WI38 (cell line): ENCODE measurements at regions not wholly inside any gene's neighbourhood (a gene's known extent, or its start where the extent isn't known, plus 50 kb on each side); places are given as distances from the start of the nearest gene placed in this dataset.

Source experiments
- H3K4me3 ChIP-seq: 2 replicates; pipeline ENCODE4 v1.5.1; 2011; ENCODE audit warnings: low read depth, mild to moderate bottlenecking, control low read depth, low read length
- TF ChIP-seq, protein P1 (sequence below): IDR thresholded peaks from 2 replicates; pipeline ENCODE4 v1.5.1; 2012; ENCODE audit warnings: low read depth, mild to moderate bottlenecking, control low read depth, low read length

DNA sequence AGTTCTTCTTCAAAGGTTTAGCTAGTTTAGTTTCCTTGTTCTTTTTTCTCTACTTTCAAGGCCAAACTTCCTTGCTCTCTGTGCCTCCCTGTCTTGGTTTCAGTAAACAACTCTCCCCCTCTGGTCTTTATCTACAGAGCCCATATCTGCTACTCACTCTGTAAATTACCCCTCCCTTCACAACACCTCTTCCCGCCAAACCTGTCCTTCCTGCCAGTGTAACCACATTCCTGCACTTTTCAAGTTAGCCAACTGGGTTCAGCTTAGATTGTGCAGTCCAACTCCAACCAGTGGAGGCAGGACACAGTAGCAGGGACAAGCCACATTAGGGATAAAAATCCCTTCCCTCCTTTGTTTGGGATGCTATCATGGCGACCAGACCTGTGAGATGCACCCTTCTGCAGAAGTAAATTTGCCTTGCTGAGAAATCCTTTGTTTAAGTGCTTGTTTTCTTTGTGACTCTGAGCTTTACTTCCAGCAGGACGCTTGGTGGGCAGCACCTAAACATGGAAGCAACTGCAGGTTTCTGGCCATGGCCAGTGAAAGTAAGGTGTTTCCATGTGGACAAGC lies 706.0 kb downstream of the KCNJ3 start:
- H3K4me3 ChIP-seq, result no peak overlapping the region
- TF ChIP-seq, protein P1, sequence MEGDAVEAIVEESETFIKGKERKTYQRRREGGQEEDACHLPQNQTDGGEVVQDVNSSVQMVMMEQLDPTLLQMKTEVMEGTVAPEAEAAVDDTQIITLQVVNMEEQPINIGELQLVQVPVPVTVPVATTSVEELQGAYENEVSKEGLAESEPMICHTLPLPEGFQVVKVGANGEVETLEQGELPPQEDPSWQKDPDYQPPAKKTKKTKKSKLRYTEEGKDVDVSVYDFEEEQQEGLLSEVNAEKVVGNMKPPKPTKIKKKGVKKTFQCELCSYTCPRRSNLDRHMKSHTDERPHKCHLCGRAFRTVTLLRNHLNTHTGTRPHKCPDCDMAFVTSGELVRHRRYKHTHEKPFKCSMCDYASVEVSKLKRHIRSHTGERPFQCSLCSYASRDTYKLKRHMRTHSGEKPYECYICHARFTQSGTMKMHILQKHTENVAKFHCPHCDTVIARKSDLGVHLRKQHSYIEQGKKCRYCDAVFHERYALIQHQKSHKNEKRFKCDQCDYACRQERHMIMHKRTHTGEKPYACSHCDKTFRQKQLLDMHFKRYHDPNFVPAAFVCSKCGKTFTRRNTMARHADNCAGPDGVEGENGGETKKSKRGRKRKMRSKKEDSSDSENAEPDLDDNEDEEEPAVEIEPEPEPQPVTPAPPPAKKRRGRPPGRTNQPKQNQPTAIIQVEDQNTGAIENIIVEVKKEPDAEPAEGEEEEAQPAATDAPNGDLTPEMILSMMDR, result no peak

DNA sequence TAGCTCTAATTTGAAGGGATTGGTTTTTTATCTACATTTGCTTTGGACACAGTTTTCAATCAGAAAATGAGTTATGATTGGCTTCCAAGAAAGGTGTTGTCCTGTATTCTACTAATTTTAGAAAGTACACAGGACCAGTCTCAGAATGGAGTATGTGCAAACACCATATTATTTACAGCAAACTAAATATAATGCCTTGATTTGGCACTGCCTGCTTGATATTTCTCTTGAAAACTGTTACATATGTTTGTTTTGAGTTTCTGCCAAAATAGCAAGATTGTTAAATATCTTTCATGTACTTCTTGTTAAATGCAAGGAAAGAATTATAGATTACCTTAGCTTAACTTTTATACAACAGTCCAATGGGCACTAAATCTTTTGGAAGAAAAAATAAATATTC lies 694.9 kb downstream of the KCNJ3 start:
- TF ChIP-seq, protein P1, result no peak
- no peak overlapping the region for H3K4me3 ChIP-seq

DNA sequence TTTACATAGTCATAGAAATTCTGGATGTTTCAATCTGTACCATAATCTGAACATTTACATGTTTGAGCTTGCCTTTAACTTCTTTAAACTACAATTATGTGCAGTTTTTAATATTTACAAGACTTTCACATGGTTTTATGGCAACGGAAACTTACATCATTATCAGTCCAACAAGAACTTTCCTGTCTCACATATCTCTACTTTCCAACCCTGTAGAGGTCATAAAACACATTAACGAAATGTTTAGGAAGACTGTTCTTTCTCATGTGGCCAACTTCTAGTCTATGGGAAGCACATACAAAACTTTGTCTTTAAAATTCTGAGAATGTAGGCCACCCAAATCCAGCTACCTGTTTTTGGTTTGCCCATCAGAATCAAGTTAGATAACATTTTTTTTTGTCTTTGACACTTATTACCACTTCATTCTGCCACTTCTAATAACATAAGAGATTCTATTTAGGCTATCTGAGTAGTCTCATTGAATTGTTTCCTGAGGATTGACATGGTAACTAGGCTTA lies 693.2 kb downstream of the KCNJ3 start:
- TF ChIP-seq, protein P1, result no peak
- H3K4me3 ChIP-seq, result no peak overlapping the region

DNA sequence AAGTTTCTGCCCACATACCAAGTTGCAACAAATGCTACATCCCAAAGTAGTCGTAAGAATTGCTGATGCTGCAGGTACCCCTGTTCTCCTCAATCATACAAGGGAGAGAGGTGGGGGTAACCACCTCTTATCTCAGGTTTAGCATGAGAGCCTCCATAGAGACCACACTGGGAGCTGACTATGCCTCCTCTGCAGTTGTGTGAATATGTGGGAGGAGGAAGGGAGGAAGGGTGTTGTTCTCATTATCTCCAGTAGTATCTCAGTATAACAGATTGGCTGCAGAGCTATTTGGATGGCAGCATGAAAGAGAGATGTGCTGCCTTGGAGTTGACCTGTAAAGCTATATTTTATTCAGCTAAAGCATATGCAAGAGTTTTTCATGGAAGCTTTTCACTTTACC lies 690.7 kb downstream of the KCNJ3 start:
- TF ChIP-seq, protein P1, result no peak
- H3K4me3 ChIP-seq, result no peak overlapping the region

DNA sequence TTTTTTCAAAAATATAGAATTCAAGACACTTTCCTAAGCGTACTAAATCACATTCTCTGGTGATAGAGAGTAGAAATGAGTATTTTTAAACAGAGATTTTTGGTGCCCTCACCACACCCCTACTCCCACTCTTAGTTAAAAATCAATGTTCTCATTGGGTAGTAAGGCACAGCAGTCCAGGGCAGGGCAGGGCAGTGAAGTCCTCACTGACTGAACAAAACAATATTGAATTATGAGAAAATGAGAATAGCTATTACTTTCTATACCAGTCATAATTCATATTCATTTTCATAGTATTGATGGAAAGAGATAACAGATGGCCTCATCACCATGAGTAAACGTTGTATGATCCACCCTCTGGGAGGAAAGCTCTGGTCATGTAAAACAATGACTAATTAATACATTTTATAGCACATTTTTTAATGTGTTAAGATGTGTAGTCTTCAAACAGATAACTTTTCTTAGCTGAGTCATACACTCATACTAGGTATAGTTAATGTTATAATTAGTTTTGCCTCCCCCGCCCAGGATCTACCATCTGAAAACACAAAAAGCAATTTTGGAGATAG lies 686.1 kb downstream of the KCNJ3 start:
- no peak overlapping the region for H3K4me3 ChIP-seq
- TF ChIP-seq, protein P1, result no peak

DNA sequence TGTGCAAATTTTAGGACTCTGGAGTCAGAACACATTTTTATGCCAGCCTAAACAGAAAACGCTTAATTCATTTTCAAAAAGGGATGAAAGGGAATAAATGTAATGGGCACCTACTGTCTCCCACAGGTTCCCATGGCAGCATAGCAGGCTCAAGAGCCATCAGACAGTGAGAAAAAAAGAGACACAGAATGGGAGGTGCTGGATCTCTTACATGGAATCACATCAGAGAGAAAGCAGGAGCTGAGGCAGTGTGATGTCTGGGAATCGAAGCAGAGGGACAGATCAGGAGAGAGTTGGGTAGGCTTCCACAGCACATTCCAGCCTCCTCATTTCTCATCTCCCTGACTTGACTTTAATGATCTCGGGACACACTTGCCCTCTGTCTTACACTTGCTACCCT lies 684.3 kb downstream of the KCNJ3 start:
- TF ChIP-seq, protein P1, result no peak
- no peak overlapping the region for H3K4me3 ChIP-seq

DNA sequence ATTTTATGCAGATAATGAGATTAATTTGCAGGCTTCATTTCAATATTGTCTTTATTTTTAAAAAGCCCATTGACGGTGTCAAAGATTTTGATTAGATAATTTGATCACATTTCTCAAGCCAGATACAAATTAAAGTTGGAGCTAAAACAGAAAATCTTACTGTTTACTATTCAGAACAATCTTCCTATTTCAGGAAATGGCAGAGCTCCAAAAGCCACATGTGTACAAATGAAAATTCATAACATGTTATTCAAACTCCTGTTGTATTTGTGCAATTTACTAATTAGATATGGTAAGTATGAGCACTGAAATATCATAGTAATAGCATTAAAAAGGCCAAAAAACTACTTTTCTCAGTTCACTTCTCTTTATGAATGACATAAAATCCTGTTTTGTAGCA lies 682.9 kb downstream of the KCNJ3 start:
- H3K4me3 ChIP-seq, result no peak overlapping the region

More for the DNA sequence above, 682.9 kb downstream of the KCNJ3 start:
- TF ChIP-seq, protein P1, result no peak
